H1 (cell line): ENCODE measurements at regions not wholly inside any gene's neighbourhood (a gene's known extent, or its start where the extent isn't known, plus 50 kb on each side); places are given as distances from the start of the nearest gene placed in this dataset.

Source experiments
- CTCF ChIA-PET: fragments of 300-600 bp; sonication (Branson Sonifier 250); formaldehyde crosslinking; loops from one replicate; lab custom pipeline; 2021; ENCODE audit not compliant: partially characterized antibody; lab: Charles Lee
- POLR2A ChIA-PET: fragments of 300-600 bp; sonication (Branson Sonifier 250); formaldehyde crosslinking; loops from one replicate; lab custom pipeline; 2021; ENCODE audit warnings: inconsistent platforms; ENCODE audit not compliant: partially characterized antibody; lab: Charles Lee
- DNase-seq, 2 experiments: peaks; one replicate each; pipeline versions ENCODE4 v3.0.0 to v3.0.0-alpha.2; 2010 to 2022; ENCODE audit warnings: low spot score in 2 of 2, low read depth in 1 of 2, mixed read lengths in 1 of 2
- FAIRE-seq: peaks from 2 replicates; lab custom pipeline; 2011; peaks lifted over from hg19 to GRCh38; lab: Jason Lieb, UNC
- H2AFZ ChIP-seq: 2 replicates; pipeline ENCODE4 v1.8.1; 2012; ENCODE audit warnings: low read length, inconsistent platforms
- H2AK5ac ChIP-seq: 2 replicates; pipeline ENCODE4 v1.6.1; 2013; ENCODE audit warnings: low read depth, low read length
- H2BK120ac ChIP-seq: replicated peaks from 2 replicates; pipeline ENCODE3; 2013; ENCODE audit warnings: low read depth, low read length, inconsistent platforms
- H2BK12ac ChIP-seq: 2 replicates; pipeline ENCODE4 v1.6.1; 2013; ENCODE audit warnings: low read depth, low read length
- H2BK15ac ChIP-seq: 2 replicates; pipeline ENCODE4 v1.6.1; 2013; ENCODE audit warnings: low read length
- H2BK20ac ChIP-seq: 2 replicates; pipeline ENCODE4 v1.6.1; 2013; ENCODE audit warnings: low read length
- H2BK5ac ChIP-seq: 2 replicates; pipeline ENCODE4 v1.6.1; 2013; ENCODE audit warnings: low read depth, low read length
- H3K14ac ChIP-seq: 2 replicates; pipeline ENCODE4 v1.6.1; 2013; ENCODE audit warnings: inconsistent platforms; ENCODE audit not compliant: insufficient read length
- H3K18ac ChIP-seq: 2 replicates; pipeline ENCODE4 v1.6.1; 2013; ENCODE audit warnings: low read length; ENCODE audit errors: extremely low read depth
- H3K23ac ChIP-seq: 2 replicates; pipeline ENCODE4 v1.6.1; 2013; ENCODE audit warnings: inconsistent platforms; ENCODE audit not compliant: insufficient read length
- H3K23me2 ChIP-seq: 2 replicates; pipeline ENCODE4 v1.6.1; 2013; ENCODE audit warnings: low read depth, low read length
- H3K27ac ChIP-seq: 2 replicates; pipeline ENCODE4 v1.6.1; 2011; ENCODE audit warnings: low read depth, low read length, inconsistent platforms
- H3K27me3 ChIP-seq, 4 experiments: replicated peaks in 1 of 4; 1 replicate in 1 of 4; 2 replicates in 3 of 4; pipeline versions ENCODE4 v1.6.1 to v1.8.1; 2011 to 2013; ENCODE audit warnings: low read length in 3 of 4, mild to moderate bottlenecking in 3 of 4, inconsistent platforms in 2 of 4, mixed read lengths in 2 of 4, moderate library complexity in 1 of 4; ENCODE audit not compliant: control insufficient read depth in 3 of 4, insufficient read depth in 3 of 4; ENCODE audit errors: extremely low read depth in 1 of 4
- H3K36me3 ChIP-seq, 4 experiments: 2 replicates each; pipeline versions ENCODE4 v1.6.1 to v1.8.1; 2011 to 2013; ENCODE audit warnings: mild to moderate bottlenecking in 4 of 4, low read length in 3 of 4, moderate library complexity in 2 of 4, control low read depth in 1 of 4, inconsistent platforms in 1 of 4; ENCODE audit not compliant: insufficient read depth in 4 of 4, control insufficient read depth in 2 of 4
- H3K4ac ChIP-seq: replicated peaks from 2 replicates; pipeline ENCODE3; 2013; ENCODE audit warnings: low read length, low read depth, mixed read lengths, inconsistent platforms; ENCODE audit not compliant: insufficient read length
- H3K4me1 ChIP-seq, 4 experiments: replicated peaks in 1 of 4; 1 replicate in 1 of 4; 2 replicates in 3 of 4; pipeline versions ENCODE4 v1.6.1 to v1.8.1; 2011 to 2013; ENCODE audit warnings: low read length in 3 of 4, inconsistent platforms in 2 of 4, mixed read lengths in 1 of 4; ENCODE audit not compliant: insufficient read depth in 4 of 4, control insufficient read depth in 3 of 4
- H3K4me2 ChIP-seq, 2 experiments: 2 replicates each; pipeline versions ENCODE4 v1.6.1 to v1.8.1; 2011 to 2013; ENCODE audit warnings: low read depth in 2 of 2, low read length in 2 of 2, control low read depth in 1 of 2, inconsistent platforms in 1 of 2, mild to moderate bottlenecking in 1 of 2; ENCODE audit not compliant: insufficient read depth in 1 of 2
- H3K4me3 ChIP-seq, 4 experiments: fragments of 200-600, 300-600 bp in 1 of 4; sonication (generic), shearing (Covaris generic), sonication (Bioruptor Twin) in 1 of 4; 2 replicates each; pipeline versions ENCODE4 v1.5.1 to v1.8.1; 2011 to 2016; ENCODE audit warnings: low read length in 4 of 4, low read depth in 3 of 4, control low read depth in 2 of 4, inconsistent platforms in 2 of 4, mild to moderate bottlenecking in 2 of 4, mixed read lengths in 1 of 4, moderate library complexity in 1 of 4; ENCODE audit not compliant: insufficient read depth in 2 of 4; ENCODE audit errors: extremely low read depth in 1 of 4
- H3K56ac ChIP-seq: replicated peaks from 2 replicates; pipeline ENCODE3; 2013; ENCODE audit warnings: low read depth, mild to moderate bottlenecking, mixed read lengths, low read length, inconsistent platforms; ENCODE audit not compliant: insufficient read length
- H3K79me1 ChIP-seq: 2 replicates; pipeline ENCODE4 v1.6.1; 2013; ENCODE audit warnings: low read depth, low read length, control low read depth
- H3K79me2 ChIP-seq, 2 experiments: 2 replicates each; pipeline versions ENCODE4 v1.6.1 to v1.8.1; 2012 to 2013; ENCODE audit warnings: low read length in 2 of 2, mild to moderate bottlenecking in 2 of 2, inconsistent platforms in 1 of 2; ENCODE audit not compliant: insufficient read depth in 2 of 2, control insufficient read depth in 1 of 2
- H3K9ac ChIP-seq, 4 experiments: replicated peaks in 1 of 4; 1 replicate in 1 of 4; 2 replicates in 3 of 4; pipeline versions ENCODE4 v1.6.1 to v1.8.1; 2011 to 2013; ENCODE audit warnings: low read depth in 3 of 4, low read length in 3 of 4, control low read depth in 2 of 4, mild to moderate bottlenecking in 2 of 4, moderate library complexity in 2 of 4, inconsistent platforms in 1 of 4; ENCODE audit errors: extremely low read depth in 1 of 4
- H3K9me3 ChIP-seq, 2 experiments: 2 replicates each; pipeline versions ENCODE4 v1.6.1 to v1.8.1; 2012 to 2013; ENCODE audit warnings: mild to moderate bottlenecking in 2 of 2, moderate library complexity in 2 of 2, control low read depth in 1 of 2, inconsistent platforms in 1 of 2, low read depth in 1 of 2, low read length in 1 of 2, mixed read lengths in 1 of 2; ENCODE audit not compliant: insufficient read depth in 2 of 2
- H4K20me1 ChIP-seq, 2 experiments: replicated peaks in 1 of 2; 2 replicates each; pipeline versions ENCODE3 to v1.8.1; 2011 to 2013; ENCODE audit warnings: inconsistent platforms in 2 of 2, low read length in 2 of 2, mild to moderate bottlenecking in 1 of 2; ENCODE audit not compliant: insufficient read depth in 2 of 2, control insufficient read depth in 1 of 2
- H4K5ac ChIP-seq: 2 replicates; pipeline ENCODE4 v1.6.1; 2013; ENCODE audit warnings: low read length, low read depth, mixed read lengths, inconsistent platforms; ENCODE audit not compliant: insufficient read length
- H4K8ac ChIP-seq: 2 replicates; pipeline ENCODE4 v1.8.0; 2013; ENCODE audit warnings: mild to moderate bottlenecking, moderate library complexity, low read length, inconsistent platforms; ENCODE audit not compliant: insufficient read depth; ENCODE audit errors: extremely low read depth
- H4K91ac ChIP-seq: replicated peaks from 2 replicates; pipeline ENCODE3; 2013; ENCODE audit warnings: low read length, mixed read lengths, inconsistent platforms; ENCODE audit not compliant: insufficient read length
- BACH1 ChIP-seq: IDR thresholded peaks from 2 replicates; pipeline ENCODE4 v1.6.1; 2012; ENCODE audit warnings: low read length, improper control_type of control experiment
- BCL11A ChIP-seq, 2 experiments: IDR thresholded peaks; one replicate each; pipeline ENCODE4 v1.6.1; 2011; ENCODE audit warnings: low read depth in 2 of 2, low read length in 2 of 2, mild to moderate bottlenecking in 2 of 2
- CHD2 ChIP-seq: IDR thresholded peaks from 2 replicates; pipeline ENCODE4 v1.6.1; 2012; ENCODE audit warnings: low read length, improper control_type of control experiment
- EGR1 ChIP-seq: IDR thresholded peaks from 2 replicates; pipeline ENCODE4 v1.6.1; 2011; ENCODE audit warnings: low read depth, low read length, borderline replicate concordance
- GABPA ChIP-seq: IDR thresholded peaks from 2 replicates; pipeline ENCODE4 v1.6.1; 2011; ENCODE audit warnings: mild to moderate bottlenecking, low read length, moderate library complexity, borderline replicate concordance; ENCODE audit not compliant: insufficient read depth
- KDM1A ChIP-seq: fragments of 200-600, 300-600 bp; sonication (generic); IDR thresholded peaks from 2 replicates; pipeline ENCODE4 v1.7.1; 2016; ENCODE audit warnings: mild to moderate bottlenecking, low read length, borderline replicate concordance
- KDM5A ChIP-seq: fragments of 200-600 bp; IDR thresholded peaks from 2 replicates; pipeline ENCODE4 v1.7.1; 2012; ENCODE audit warnings: mild to moderate bottlenecking, low read length, inconsistent platforms, mixed read lengths
- NRF1 ChIP-seq: IDR thresholded peaks from 2 replicates; pipeline ENCODE4 v1.6.1; 2011; ENCODE audit warnings: mild to moderate bottlenecking, low read depth, low read length, improper control_type of control experiment
- POLR2AphosphoS5 ChIP-seq: IDR thresholded peaks from 2 replicates; pipeline ENCODE4 v1.6.1; 2011; ENCODE audit warnings: low read depth, low read length
- RAD21 ChIP-seq, 2 experiments: IDR thresholded peaks in 1 of 2; conservative IDR thresholded peaks in 1 of 2; 2 replicates each; pipeline ENCODE4 v1.6.1; 2011; ENCODE audit warnings: low read depth in 2 of 2, low read length in 2 of 2, improper control_type of control experiment in 1 of 2, inconsistent platforms in 1 of 2, mild to moderate bottlenecking in 1 of 2, moderate library complexity in 1 of 2
- RBBP5 ChIP-seq: IDR thresholded peaks from 2 replicates; pipeline ENCODE4 v1.7.1; 2012; ENCODE audit warnings: low read depth, mild to moderate bottlenecking, inconsistent platforms, low read length, moderate library complexity, borderline replicate concordance
- SP4 ChIP-seq: IDR thresholded peaks from 2 replicates; pipeline ENCODE4 v1.6.1; 2012; ENCODE audit warnings: low read length, inconsistent platforms
- SUZ12 ChIP-seq: fragments of 200-600 bp; sonication (generic); IDR thresholded peaks from 2 replicates; pipeline ENCODE4 v1.6.1; 2012; ENCODE audit warnings: mild to moderate bottlenecking, inconsistent platforms, low read length, moderate library complexity, mixed read lengths
- TAF1 ChIP-seq: IDR thresholded peaks from 2 replicates; pipeline ENCODE4 v1.6.1; 2011; ENCODE audit warnings: mild to moderate bottlenecking, low read depth, low read length
- TBP ChIP-seq: IDR thresholded peaks from 2 replicates; pipeline ENCODE4 v1.6.1; 2011; ENCODE audit warnings: low read depth, low read length, improper control_type of control experiment
- TCF12 ChIP-seq: IDR thresholded peaks from 2 replicates; pipeline ENCODE4 v1.6.1; 2011; ENCODE audit warnings: low read depth, mild to moderate bottlenecking, low read length
- ZNF274 ChIP-seq: IDR thresholded peaks from 2 replicates; pipeline ENCODE4 v1.7.0; 2012; ENCODE audit warnings: low read length, borderline replicate concordance; ENCODE audit errors: extremely low read depth
- WGBS, 2 experiments: shearing (Covaris generic) in 1 of 2; methylation state at CpG; one replicate each; pipeline versions ENCODE4 v1.1.6 to v1.1.7; 2013 to 2015; ENCODE audit warnings: low lambda C conversion rate in 2 of 2, mixed read lengths in 2 of 2, inconsistent platforms in 1 of 2, low coverage in 1 of 2, missing lambda C conversion rate in 1 of 2; ENCODE audit not compliant: insufficient replicate concordance in 2 of 2, insufficient coverage in 1 of 2, insufficient read length in 1 of 2; ENCODE audit errors: extremely low coverage in 1 of 2, missing lambda C conversion rate in 1 of 2; 5-methylcytosine and 5-hydroxymethylcytosine counted together

- Histone ChIP-seq H2BK5ac (no peak overlapping the region), H3K18ac (no peak overlapping the region), H3K56ac (no peak overlapping the region), H3K79me2 (no peaks in the 10 kb centered on the region), H2BK15ac (no peak overlapping the region), H2AFZ (0 out of 2 replicates have a peak overlapping the region, but pooled peaks have one; percentile 15), H3K23me2 (no peaks in the 10 kb centered on the region), H3K4ac (no peak overlapping the region), H3K36me3 (no peaks in the 10 kb centered on the region), H3K9me3 (peaks cover 0 to 2% of the 10 kb centered on the region in 2 experiments; a peak in 1 of 4 replicates), H3K27ac (no peak overlapping the region), H3K4me2 (no peak overlapping the region), H4K5ac (no peak overlapping the region), H3K4me3 (no peak overlapping the region), H2AK5ac (no peak overlapping the region), H4K8ac (no peak overlapping the region), H3K4me1 (no peaks in the 10 kb centered on the region), H2BK20ac (no peak overlapping the region), H4K91ac (no peak overlapping the region), H2BK12ac (no peak overlapping the region), H3K9ac (no peak overlapping the region), H4K20me1 (no peaks in the 10 kb centered on the region), H3K14ac (no peak overlapping the region), H3K23ac (no peak overlapping the region), H3K27me3 (no peaks in the 10 kb centered on the region), H3K79me1 (no peaks in the 10 kb centered on the region), H2BK120ac (no peak overlapping the region)
- ChIA-PET CTCF (no interaction called here), POLR2A (no interaction called here)
- DNase-seq (no peak), FAIRE-seq (no peak)
- WGBS, 2 experiments = 83% methylated on average over 1 of the region's 1 CpG; no CpG with 5 or more reads in 1 of the 2 experiments
- TF ChIP-seq TAF1 (no peak), SP4 (no peak), EGR1 (no peak), RBBP5 (no peak), BCL11A (IDR thresholded peaks at IDR 0.05; ENCODE audit: low read depth in 2 of 2, low read length in 2 of 2) (no peak), ZNF274 (no peak), KDM1A (no peak), RAD21 (IDR thresholded peaks at IDR 0.05 in 1 of 2, conservative IDR thresholded peaks at IDR 0.05 in 1 of 2; ENCODE audit: low read depth in 2 of 2, low read length in 2 of 2) (no peak), GABPA (no peak), CHD2 (no peak), KDM5A (no peak), BACH1 (no peak), NRF1 (no peak), TCF12 (no peak), TBP (no peak), SUZ12 (no peak), POLR2AphosphoS5 (no peak)
Observed at GRCh38 chr3:166554023-166554422, 716.8 kb upstream of the BCHE start.
